DOHH2 (cell line): ENCODE measurements at regions not wholly inside any gene's neighbourhood (a gene's known extent, or its start where the extent isn't known, plus 50 kb on each side); places are given as distances from the start of the nearest gene placed in this dataset.
"Not testable (repeated sequence)": the region's sequence is repeated elsewhere in the genome, so short reads cannot be mapped to it uniquely, and the experiment has no call there.

Experiments used
- H3F3A ChIP-seq: fragments of 200-600 bp; sonication (generic), shearing (Covaris generic); 2 replicates; pipeline ENCODE4 v1.6.0; 2016; ENCODE audit warnings: antibody characterized with exemption, mild to moderate bottlenecking; ENCODE audit not compliant: control insufficient read depth, insufficient read depth
- H3K27ac ChIP-seq: fragments of 200-600 bp; sonication (generic); 2 replicates; pipeline ENCODE4 v1.5.1; 2014; ENCODE audit warnings: low read depth, mild to moderate bottlenecking, low read length, moderate library complexity
- H3K27me3 ChIP-seq: fragments of 200-600 bp; sonication (generic); 2 replicates; pipeline ENCODE4 v1.6.1; 2014; ENCODE audit warnings: mild to moderate bottlenecking, low read length, mixed read lengths; ENCODE audit not compliant: control insufficient read depth
- H3K36me3 ChIP-seq: fragments of 200-600 bp; sonication (generic); 2 replicates; pipeline ENCODE4 v1.6.1; 2014; ENCODE audit warnings: mild to moderate bottlenecking, low read length, moderate library complexity, mixed read lengths; ENCODE audit not compliant: control insufficient read depth
- H3K4me1 ChIP-seq: fragments of 200-600 bp; sonication (generic); 2 replicates; pipeline ENCODE4 v1.6.1; 2014; ENCODE audit warnings: mild to moderate bottlenecking, low read length, mixed read lengths; ENCODE audit not compliant: control insufficient read depth
- H3K4me2 ChIP-seq: fragments of 200-600 bp; sonication (generic); 2 replicates; pipeline ENCODE4 v1.6.0; 2014; ENCODE audit warnings: mild to moderate bottlenecking, low read length, moderate library complexity
- H3K4me3 ChIP-seq: fragments of 200-600 bp; sonication (generic); 2 replicates; pipeline ENCODE4 v1.5.1; 2014; ENCODE audit warnings: mild to moderate bottlenecking, low read length, mixed read lengths
- H3K79me2 ChIP-seq: fragments of 200-600 bp; sonication (generic); 2 replicates; pipeline ENCODE4 v1.6.1; 2014; ENCODE audit warnings: mild to moderate bottlenecking, low read length, mixed read lengths; ENCODE audit not compliant: control insufficient read depth
- H3K9me2 ChIP-seq: fragments of 200-600 bp; sonication (generic); replicated peaks from 2 replicates; pipeline ENCODE4 v1.6.1; 2014; ENCODE audit warnings: mild to moderate bottlenecking, low read length, mixed read lengths; ENCODE audit not compliant: control insufficient read depth
- H3K9me3 ChIP-seq: fragments of 200-600 bp; sonication (generic); 2 replicates; pipeline ENCODE4 v1.6.1; 2014; ENCODE audit warnings: antibody characterized with exemption, low read length, mixed read lengths; ENCODE audit not compliant: control insufficient read depth, insufficient read depth
- H4K20me1 ChIP-seq: fragments of 200-600 bp; sonication (generic); 2 replicates; pipeline ENCODE4 v1.6.0; 2014; ENCODE audit warnings: low read depth, mild to moderate bottlenecking, antibody characterized with exemption, low read length, moderate library complexity; ENCODE audit not compliant: control insufficient read depth, insufficient read depth
- CTCF ChIP-seq: fragments of 200-600 bp; sonication (generic); IDR thresholded peaks from one replicate; pipeline ENCODE4 v1.5.1; 2014; ENCODE audit warnings: antibody characterized with exemption, mild to moderate bottlenecking, low read depth, low read length; ENCODE audit not compliant: poor library complexity, severe bottlenecking
- EZH2phosphoT487 ChIP-seq: fragments of 200-600 bp; sonication (generic); IDR thresholded peaks from 2 replicates; pipeline ENCODE4 v1.6.1; 2017; ENCODE audit warnings: borderline replicate concordance, mild to moderate bottlenecking, antibody characterized with exemption, low read length, moderate library complexity, mixed read lengths

- Histone ChIP-seq H3K36me3 (no peaks in the 10 kb centered on the region), H3K4me1 (no peaks in the 10 kb centered on the region), H3F3A (no peaks in the 10 kb centered on the region), H3K27me3 (no peaks in the 10 kb centered on the region), H3K9me2 (no peaks in the 10 kb centered on the region), H3K4me3 (no peak overlapping the region), H3K27ac (no peak overlapping the region), H4K20me1 (no peaks in the 10 kb centered on the region), H3K79me2 (no peaks in the 10 kb centered on the region), H3K4me2 (no peak overlapping the region), H3K9me3 (no peaks in the 10 kb centered on the region)
- no peak for TF ChIP-seq EZH2phosphoT487
- no peak for TF ChIP-seq CTCF
Observed at GRCh38 chr3:75272691-75273090, 391.4 kb upstream of the FRG2C start.

GRCh38 chr3:75285531-75286148 lies 378.5 kb upstream of the FRG2C start:
- not testable (repeated sequence) for H3K9me2 ChIP-seq, H3K36me3 ChIP-seq, H3K79me2 ChIP-seq, H3K4me2 ChIP-seq, H3K9me3 ChIP-seq, H3K4me1 ChIP-seq, H3K27me3 ChIP-seq, H4K20me1 ChIP-seq, H3K27ac ChIP-seq, H3F3A ChIP-seq, H3K4me3 ChIP-seq

- H3K4me3 ChIP-seq, H3K9me3 ChIP-seq, H3K27ac ChIP-seq, H3K4me1 ChIP-seq, H4K20me1 ChIP-seq, H3F3A ChIP-seq, H3K9me2 ChIP-seq, H3K36me3 ChIP-seq, H3K27me3 ChIP-seq, H3K79me2 ChIP-seq, H3K4me2 ChIP-seq: not testable (repeated sequence)
Observed at GRCh38 chr3:75288972-75289574, 375.1 kb upstream of the FRG2C start.

GRCh38 chr3:75294124-75294523 lies 370.0 kb upstream of the FRG2C start:
- TF ChIP-seq EZH2phosphoT487, result no peak
- TF ChIP-seq CTCF, result peak; percentile 43
- Histone ChIP-seq H3K4me3 (no peak overlapping the region), H3K36me3 (no peaks in the 10 kb centered on the region), H3K9me3 (no peaks in the 10 kb centered on the region), H3K79me2 (no peaks in the 10 kb centered on the region), H3K4me1 (no peaks in the 10 kb centered on the region), H3K9me2 (no peaks in the 10 kb centered on the region), H3K4me2 (no peak overlapping the region), H3K27ac (no peak overlapping the region), H3K27me3 (no peaks in the 10 kb centered on the region), H4K20me1 (no peaks in the 10 kb centered on the region), H3F3A (no peaks in the 10 kb centered on the region)
